HFFc6 (cell line): ENCODE measurements at regions not wholly inside any gene's neighbourhood (a gene's known extent, or its start where the extent isn't known, plus 50 kb on each side); places are given as distances from the start of the nearest gene placed in this dataset.

Source experiments
- DNase-seq: peaks from one replicate; pipeline ENCODE4 v3.0.0-alpha.2; 2018
- H3K27ac Mint-ChIP-seq: 2 replicates; pipeline ENCODE4 v1.8.0; 2020; ENCODE audit warnings: mild to moderate bottlenecking, mixed read lengths
- H3K27me3 Mint-ChIP-seq: 2 replicates; pipeline ENCODE4 v1.8.0; 2021; ENCODE audit warnings: mild to moderate bottlenecking, moderate library complexity, mixed read lengths; ENCODE audit not compliant: insufficient read depth
- H3K36me3 Mint-ChIP-seq: 2 replicates; pipeline ENCODE4 v1.8.0; 2021; ENCODE audit warnings: low read depth, mixed read lengths
- H3K4me1 Mint-ChIP-seq: 2 replicates; pipeline ENCODE4 v1.8.0; 2020; ENCODE audit warnings: low read depth, mixed read lengths
- H3K4me3 Mint-ChIP-seq: 2 replicates; pipeline ENCODE4 v1.8.0; 2020; ENCODE audit warnings: mild to moderate bottlenecking, moderate library complexity, mixed read lengths
- H3K9me3 Mint-ChIP-seq: 2 replicates; pipeline ENCODE4 v1.8.0; 2020; ENCODE audit warnings: mild to moderate bottlenecking, mixed read lengths
- CTCF ChIP-seq: fragments of 200-600 bp; sonication (generic); IDR thresholded peaks from 2 replicates; pipeline ENCODE4 v1.5.0; 2021; ENCODE audit warnings: antibody characterized with exemption, mild to moderate bottlenecking

GRCh38 chr6:147944122-147944521 is 398.5 kb upstream of the SASH1 start:
- Mint-ChIP-seq H3K9me3 (peaks cover 19% of the 10 kb centered on the region), H3K27me3 (no peaks in the 10 kb centered on the region), H3K4me1 (no peaks in the 10 kb centered on the region), H3K4me3 (no peak overlapping the region), H3K36me3 (peaks cover 9% of the 10 kb centered on the region; the same call in 1 of the 2 replicates), H3K27ac (no peak overlapping the region)
- no peak for TF ChIP-seq CTCF
- no peak for DNase-seq

- Mint-ChIP-seq H3K36me3 (peaks cover 9% of the 10 kb centered on the region; the same call in 1 of the 2 replicates), H3K9me3 (peaks cover 15% of the 10 kb centered on the region), H3K27ac (no peak overlapping the region), H3K4me3 (no peak overlapping the region), H3K27me3 (no peaks in the 10 kb centered on the region), H3K4me1 (peaks cover 13% of the 10 kb centered on the region; the same call in 1 of the 2 replicates)
- no peak for TF ChIP-seq CTCF
- no peak for DNase-seq
Observed at GRCh38 chr6:147947521-147947920, 395.1 kb upstream of the SASH1 start.

- peaks cover 13% of the 10 kb centered on the region; the same call in 1 of the 2 replicates for H3K4me1 Mint-ChIP-seq
- no peak overlapping the region for H3K4me3 Mint-ChIP-seq
- no peak for TF ChIP-seq CTCF
- peaks cover 3% of the 10 kb centered on the region; the same call in 1 of the 2 replicates for H3K9me3 Mint-ChIP-seq
- no peak for DNase-seq
- no peaks in the 10 kb centered on the region for H3K36me3 Mint-ChIP-seq
- H3K27ac Mint-ChIP-seq, result no peak overlapping the region
- no peaks in the 10 kb centered on the region for H3K27me3 Mint-ChIP-seq
Observed at GRCh38 chr6:147949981-147950622, 392.5 kb upstream of the SASH1 start.

GRCh38 chr6:147950623-147950987 is 392.0 kb upstream of the SASH1 start:
- Mint-ChIP-seq H3K27ac (no peak overlapping the region), H3K27me3 (no peaks in the 10 kb centered on the region), H3K9me3 (peaks cover 1% of the 10 kb centered on the region; the same call in 1 of the 2 replicates), H3K36me3 (no peaks in the 10 kb centered on the region), H3K4me3 (no peak overlapping the region), H3K4me1 (peaks cover 13% of the 10 kb centered on the region; the same call in 1 of the 2 replicates)
- no peak for DNase-seq
- TF ChIP-seq CTCF, result no peak

- no peak for TF ChIP-seq CTCF
- no peak overlapping the region for H3K4me3 Mint-ChIP-seq
- DNase-seq, result no peak
- no peaks in the 10 kb centered on the region for H3K36me3 Mint-ChIP-seq
- no peak overlapping the region for H3K27ac Mint-ChIP-seq
- no peaks in the 10 kb centered on the region; the same call in 1 of the 2 replicates for H3K9me3 Mint-ChIP-seq
- H3K27me3 Mint-ChIP-seq, result no peaks in the 10 kb centered on the region
- H3K4me1 Mint-ChIP-seq, result peaks cover 13% of the 10 kb centered on the region; the same call in 1 of the 2 replicates
Observed at GRCh38 chr6:147951726-147952125, 390.9 kb upstream of the SASH1 start.
